Right renal pelvis (tissue), 4 donors: ENCODE measurements at regions not wholly inside any gene's neighbourhood (a gene's known extent, or its start where the extent isn't known, plus 50 kb on each side); places are given as distances from the start of the nearest gene placed in this dataset.
"Not testable (repeated sequence)": the region's sequence is repeated elsewhere in the genome, so short reads cannot be mapped to it uniquely, and the experiment has no call there.

Source experiments
- DNase-seq, 4 donors: peaks; one replicate each; pipeline ENCODE4 v3.0.0-alpha.2; 2013; ENCODE audit warnings: low read depth in 4 of 4, low spot score in 3 of 4, missing footprints in 1 of 4

GRCh38 chr1:55542901-55543504 lies 327.8 kb upstream of the USP24 start:
- no peak for DNase-seq

- no peak for DNase-seq
These were observed 326.1 kb upstream of the USP24 start for GRCh38 chr1:55541296-55541695.

- DNase-seq = no peak
These were observed 324.7 kb upstream of the USP24 start for GRCh38 chr1:55539652-55540512.

GRCh38 chr1:55538428-55538827 lies 323.3 kb upstream of the USP24 start:
- no peak for DNase-seq

GRCh38 chr1:55536545-55536865 lies 321.3 kb upstream of the USP24 start:
- no peak for DNase-seq

- no peak for DNase-seq
These were observed 320.8 kb upstream of the USP24 start for GRCh38 chr1:55535724-55536544.

GRCh38 chr1:55534565-55535121 lies 319.5 kb upstream of the USP24 start:
- DNase-seq = peak in 1 of 4 donors; percentile 23

- DNase-seq = no peak
These were observed 316.5 kb upstream of the USP24 start for GRCh38 chr1:55531644-55532043.

GRCh38 chr1:55530749-55531478 lies 315.8 kb upstream of the USP24 start:
- no peak for DNase-seq

- no peak for DNase-seq
These were observed 313.9 kb upstream of the USP24 start for GRCh38 chr1:55529017-55529416.

- DNase-seq = no peak
These were observed 312.7 kb upstream of the USP24 start for GRCh38 chr1:55527831-55528230.

GRCh38 chr1:55526716-55527115 lies 311.6 kb upstream of the USP24 start:
- DNase-seq = no peak

- no peak for DNase-seq
These were observed 308.8 kb upstream of the USP24 start for GRCh38 chr1:55524006-55524405.

- DNase-seq = no peak
These were observed 307.8 kb upstream of the USP24 start for GRCh38 chr1:55522982-55523381.

GRCh38 chr1:55522353-55522903 lies 307.3 kb upstream of the USP24 start:
- no peak for DNase-seq

GRCh38 chr1:55520861-55521260 lies 305.7 kb upstream of the USP24 start:
- no peak for DNase-seq

GRCh38 chr1:55519937-55520683 lies 304.9 kb upstream of the USP24 start:
- DNase-seq = no peak

GRCh38 chr1:55519276-55519675 lies 304.1 kb upstream of the USP24 start:
- no peak for DNase-seq

- DNase-seq = no peak
These were observed 301.9 kb upstream of the USP24 start for GRCh38 chr1:55517036-55517435.

GRCh38 chr1:55514571-55514970 lies 299.4 kb upstream of the USP24 start:
- DNase-seq = not testable (repeated sequence)
